Osteoblast (primary cell): ENCODE measurements at regions not wholly inside any gene's neighbourhood (a gene's known extent, or its start where the extent isn't known, plus 50 kb on each side); places are given as distances from the start of the nearest gene placed in this dataset.

Experiments used
- DNase-seq: peaks from one replicate; pipeline ENCODE4 v3.0.0; 2011; ENCODE audit warnings: low spot score, mixed read lengths; ENCODE audit not compliant: insufficient read length; ENCODE audit errors: missing footprints
- H2AFZ ChIP-seq: 2 replicates; pipeline ENCODE4 v1.6.0; 2011; ENCODE audit warnings: mild to moderate bottlenecking, low read length
- H3K27ac ChIP-seq: 2 replicates; pipeline ENCODE4 v1.5.1; 2011; ENCODE audit warnings: mild to moderate bottlenecking, low read depth, low read length, moderate library complexity
- H3K27me3 ChIP-seq: 2 replicates; pipeline ENCODE4 v1.6.0; 2012; ENCODE audit warnings: mild to moderate bottlenecking, control low read depth, inconsistent platforms, low read length, moderate library complexity; ENCODE audit not compliant: insufficient read depth
- H3K36me3 ChIP-seq: 2 replicates; pipeline ENCODE4 v1.5.1; 2011; ENCODE audit warnings: mild to moderate bottlenecking, low read length, control low read depth, moderate library complexity; ENCODE audit not compliant: insufficient read depth
- H3K4me1 ChIP-seq: 2 replicates; pipeline ENCODE4 v1.5.1; 2011; ENCODE audit warnings: mild to moderate bottlenecking, low read length, control low read depth, moderate library complexity; ENCODE audit not compliant: insufficient read depth
- H3K4me2 ChIP-seq: 2 replicates; pipeline ENCODE4 v1.6.0; 2011; ENCODE audit warnings: mild to moderate bottlenecking, low read length; ENCODE audit not compliant: insufficient read depth
- H3K4me3 ChIP-seq: fragments of 200-600 bp; sonication (generic); 3 replicates; pipeline ENCODE4 v1.5.1; 2012; ENCODE audit warnings: mild to moderate bottlenecking, low read length, inconsistent platforms; ENCODE audit not compliant: insufficient read depth
- H3K79me2 ChIP-seq: 2 replicates; pipeline ENCODE4 v1.6.0; 2012; ENCODE audit warnings: mild to moderate bottlenecking, low read length, control low read depth, inconsistent platforms; ENCODE audit not compliant: insufficient read depth
- H3K9me3 ChIP-seq: 2 replicates; pipeline ENCODE4 v1.5.1; 2011; ENCODE audit warnings: low read depth, low read length, control low read depth
- H4K20me1 ChIP-seq: 2 replicates; pipeline ENCODE4 v1.6.0; 2012; ENCODE audit warnings: mild to moderate bottlenecking, low read length, control low read depth; ENCODE audit not compliant: insufficient read depth
- CTCF ChIP-seq: IDR thresholded peaks from 2 replicates; pipeline ENCODE4 v1.5.1; 2011; ENCODE audit warnings: mild to moderate bottlenecking, low read depth, low read length, moderate library complexity; ENCODE audit errors: extremely low read depth

- Histone ChIP-seq H2AFZ (no peak overlapping the region), H3K79me2 (no peaks in the 10 kb centered on the region), H3K27ac (peak overlapping the region; percentile 96), H3K9me3 (no peaks in the 10 kb centered on the region), H3K4me3 (peak overlapping the region; percentile 61), H3K4me1 (peaks cover 22% of the 10 kb centered on the region), H3K4me2 (peak overlapping the region; percentile 81), H3K36me3 (no peaks in the 10 kb centered on the region), H3K27me3 (no peaks in the 10 kb centered on the region), H4K20me1 (no peaks in the 10 kb centered on the region)
- TF ChIP-seq CTCF = peak; percentile 19
- peak; percentile 93 for DNase-seq
These were observed 79.7 kb upstream of the IGFBP5 start for GRCh38 chr2:216775043-216775453.

GRCh38 chr2:216774620-216775019 lies 79.3 kb upstream of the IGFBP5 start:
- Histone ChIP-seq H3K9me3 (no peaks in the 10 kb centered on the region), H3K4me2 (peak overlapping the region; percentile 81), H2AFZ (peak overlapping the region; percentile 49), H4K20me1 (no peaks in the 10 kb centered on the region), H3K27ac (peak overlapping the region; percentile 96), H3K79me2 (no peaks in the 10 kb centered on the region), H3K27me3 (no peaks in the 10 kb centered on the region), H3K4me1 (peaks cover 22% of the 10 kb centered on the region), H3K4me3 (peak overlapping the region; percentile 61), H3K36me3 (no peaks in the 10 kb centered on the region)
- no peak for TF ChIP-seq CTCF
- peak; percentile 94 for DNase-seq

GRCh38 chr2:216774180-216774579 lies 78.8 kb upstream of the IGFBP5 start:
- no peak for DNase-seq
- Histone ChIP-seq H3K4me3 (peak overlapping the region; percentile 20), H3K27me3 (no peaks in the 10 kb centered on the region), H2AFZ (peak overlapping the region; percentile 49), H3K4me1 (peaks cover 22% of the 10 kb centered on the region), H4K20me1 (no peaks in the 10 kb centered on the region), H3K79me2 (no peaks in the 10 kb centered on the region), H3K4me2 (peak overlapping the region; percentile 81), H3K36me3 (no peaks in the 10 kb centered on the region), H3K27ac (peak overlapping the region; percentile 96), H3K9me3 (no peaks in the 10 kb centered on the region)
- no peak for TF ChIP-seq CTCF

GRCh38 chr2:216773072-216773471 lies 77.7 kb upstream of the IGFBP5 start:
- Histone ChIP-seq H3K79me2 (no peaks in the 10 kb centered on the region), H2AFZ (no peak overlapping the region), H3K27ac (no peak overlapping the region), H4K20me1 (no peaks in the 10 kb centered on the region), H3K36me3 (no peaks in the 10 kb centered on the region), H3K4me3 (no peak overlapping the region), H3K27me3 (no peaks in the 10 kb centered on the region), H3K9me3 (no peaks in the 10 kb centered on the region), H3K4me2 (no peak overlapping the region), H3K4me1 (peaks cover 22% of the 10 kb centered on the region)
- DNase-seq = no peak
- no peak for TF ChIP-seq CTCF
